ENCODE measurements at regions not wholly inside any gene's neighbourhood (a gene's known extent, or its start where the extent isn't known, plus 50 kb on each side); places are given as distances from the start of the nearest gene placed in this dataset.

DNA sequence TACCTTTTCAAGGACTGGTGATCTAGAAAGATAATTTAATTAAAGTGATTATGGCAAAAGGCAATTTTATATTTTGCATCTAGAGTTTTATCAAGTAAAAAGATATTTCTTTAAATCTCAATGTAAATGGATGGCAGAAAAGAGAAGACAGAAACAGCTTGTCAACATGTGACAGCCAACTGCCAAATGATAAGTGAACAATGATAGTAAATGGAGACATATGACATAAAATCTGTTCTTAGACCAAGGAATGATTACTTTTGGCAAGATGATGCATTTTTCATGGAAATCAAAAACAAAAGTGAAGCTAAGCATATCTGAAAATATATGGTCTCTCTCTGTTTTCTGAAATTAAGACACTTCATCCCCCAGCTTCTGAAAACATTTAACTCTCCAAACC lies 1730.7 kb upstream of the FLRT2 start:
- DNase-seq = no peak

GRCh38 chr14:83814896-83815295 lies 1715.0 kb upstream of the FLRT2 start:
- no peak for DNase-seq

- no peak for DNase-seq
Measured at GRCh38 chr14:83816761-83817160, 1713.2 kb upstream of the FLRT2 start.

- DNase-seq = no peak
Measured at GRCh38 chr14:83825843-83826242, 1704.1 kb upstream of the FLRT2 start.

- no peak for DNase-seq
Measured at GRCh38 chr14:83826838-83827237, 1703.1 kb upstream of the FLRT2 start.

- no peak for DNase-seq
Measured at GRCh38 chr14:83827383-83827782, 1702.6 kb upstream of the FLRT2 start.

DNA sequence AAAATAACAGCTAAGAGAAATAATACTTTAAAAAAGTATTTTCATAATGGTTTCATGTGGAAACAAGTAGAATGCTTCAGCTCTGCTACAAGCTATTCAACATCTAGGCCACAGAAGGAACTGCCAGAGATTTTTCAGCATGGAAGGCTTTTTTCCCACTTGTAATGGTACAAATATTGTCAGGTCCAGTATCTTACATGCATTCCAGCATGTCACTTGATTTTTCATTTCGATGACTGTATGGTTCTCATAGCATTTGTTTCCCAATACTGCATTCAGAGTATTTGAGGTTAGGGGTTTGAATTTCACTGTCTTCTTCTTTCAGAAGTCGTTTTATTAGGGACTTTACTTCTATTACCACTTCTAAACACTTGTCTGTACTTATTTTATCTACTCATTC lies 1701.5 kb upstream of the FLRT2 start:
- no peak for DNase-seq

GRCh38 chr14:83830316-83830715 lies 1699.6 kb upstream of the FLRT2 start:
- DNase-seq = no peak

GRCh38 chr14:83838226-83838625 lies 1691.7 kb upstream of the FLRT2 start:
- no peak for DNase-seq

GRCh38 chr14:83842547-83842946 lies 1687.4 kb upstream of the FLRT2 start:
- no peak for DNase-seq

GRCh38 chr14:83847102-83847501 lies 1682.8 kb upstream of the FLRT2 start:
- DNase-seq = no peak

GRCh38 chr14:83850092-83850491 lies 1679.9 kb upstream of the FLRT2 start:
- DNase-seq = no peak

- no peak for DNase-seq
Measured at GRCh38 chr14:83856334-83856733, 1673.6 kb upstream of the FLRT2 start.

DNA sequence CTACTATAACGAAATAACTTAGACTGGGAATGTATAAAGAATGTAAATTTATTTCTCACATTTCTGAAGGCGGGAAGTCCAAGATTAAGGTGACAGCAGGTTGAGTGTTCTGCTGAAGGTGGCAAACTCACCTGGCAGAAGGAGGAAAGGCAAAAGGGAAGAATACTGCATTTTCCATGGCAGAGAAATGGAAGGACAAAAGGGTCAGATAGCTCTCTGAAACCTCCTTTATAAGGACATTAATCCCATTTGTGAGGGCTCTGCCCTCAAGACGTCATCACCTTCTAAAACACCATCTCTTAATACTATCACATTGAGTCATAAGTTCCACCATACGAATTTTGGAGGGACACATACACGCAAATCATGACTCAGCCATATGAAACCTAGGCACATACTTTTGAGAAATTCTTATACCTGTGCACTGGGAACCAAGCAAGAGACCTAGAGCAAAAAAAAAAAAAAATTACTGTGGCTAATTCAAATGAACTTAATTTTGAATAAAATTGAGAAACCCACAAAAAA lies 1669.3 kb upstream of the FLRT2 start:
- DNase-seq = no peak

GRCh38 chr14:83863042-83863774 lies 1666.7 kb upstream of the FLRT2 start:
- DNase-seq = no peak

GRCh38 chr14:83864106-83864505 lies 1665.8 kb upstream of the FLRT2 start:
- no peak for DNase-seq

GRCh38 chr14:83867566-83868225 lies 1662.2 kb upstream of the FLRT2 start:
- DNase-seq = no peak

- DNase-seq = no peak
Measured at GRCh38 chr14:83870546-83871270, 1659.2 kb upstream of the FLRT2 start.

- no peak for DNase-seq
Measured at GRCh38 chr14:83873669-83874068, 1656.3 kb upstream of the FLRT2 start.

DNA sequence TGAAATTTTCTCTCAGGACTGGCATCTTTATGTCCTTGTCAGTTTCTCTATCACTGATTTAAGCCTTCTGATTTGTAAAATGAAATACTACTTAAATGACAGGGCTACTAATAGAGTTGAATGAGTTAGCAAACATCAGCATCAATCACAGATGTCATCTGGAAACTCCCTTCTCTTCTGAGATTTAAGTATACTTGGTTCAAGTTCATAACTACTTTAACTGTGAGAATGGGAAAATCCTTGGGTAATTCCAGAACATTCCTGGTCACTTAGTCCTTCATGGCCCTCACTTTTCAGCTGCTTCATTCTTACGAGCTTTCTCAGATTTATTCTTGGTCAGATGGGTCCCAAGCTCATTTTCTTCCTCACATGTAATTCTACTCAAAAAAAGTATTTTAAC lies 1655.3 kb upstream of the FLRT2 start:
- no peak for DNase-seq

DNA sequence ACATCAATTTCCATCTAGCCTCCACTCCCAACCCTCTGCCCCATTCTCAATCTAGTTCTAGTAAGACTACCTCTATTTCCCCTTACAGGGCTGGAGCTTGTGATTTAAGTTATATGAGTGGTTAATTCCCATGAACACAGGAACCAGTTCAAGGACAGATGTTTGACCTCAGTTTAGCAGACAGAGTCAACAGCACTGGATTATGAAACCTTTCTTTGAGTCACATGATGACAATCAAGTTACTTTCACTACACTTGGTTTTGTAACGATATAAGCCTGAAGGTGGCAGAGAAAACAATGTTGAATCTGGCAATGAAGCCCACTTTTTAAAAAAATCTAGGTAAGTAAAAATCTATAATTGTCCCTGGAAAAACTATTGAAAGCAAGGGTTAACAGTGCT lies 1646.2 kb upstream of the FLRT2 start:
- DNase-seq = no peak

DNA sequence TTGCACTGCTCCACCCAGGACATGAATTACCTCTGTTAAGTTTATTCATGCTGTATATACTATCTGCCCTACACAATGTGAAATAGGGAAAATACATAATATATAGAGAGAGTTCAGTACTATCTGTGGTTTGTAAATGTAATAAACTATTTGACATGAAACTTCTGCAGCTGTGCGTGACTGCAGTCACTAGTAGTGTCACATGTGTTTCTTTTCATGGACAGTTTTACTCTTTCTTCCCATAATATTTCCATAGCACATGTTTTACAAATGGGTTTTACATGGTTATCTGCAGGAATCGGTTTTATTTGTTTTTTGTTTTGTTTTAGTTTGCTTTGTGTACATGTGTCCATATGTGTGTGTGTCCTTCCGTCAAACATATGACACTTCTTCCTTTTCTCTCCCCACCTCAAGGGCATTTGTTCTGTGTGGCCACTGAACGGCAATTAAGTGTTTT lies 1644.1 kb upstream of the FLRT2 start:
- DNase-seq = no peak

DNA sequence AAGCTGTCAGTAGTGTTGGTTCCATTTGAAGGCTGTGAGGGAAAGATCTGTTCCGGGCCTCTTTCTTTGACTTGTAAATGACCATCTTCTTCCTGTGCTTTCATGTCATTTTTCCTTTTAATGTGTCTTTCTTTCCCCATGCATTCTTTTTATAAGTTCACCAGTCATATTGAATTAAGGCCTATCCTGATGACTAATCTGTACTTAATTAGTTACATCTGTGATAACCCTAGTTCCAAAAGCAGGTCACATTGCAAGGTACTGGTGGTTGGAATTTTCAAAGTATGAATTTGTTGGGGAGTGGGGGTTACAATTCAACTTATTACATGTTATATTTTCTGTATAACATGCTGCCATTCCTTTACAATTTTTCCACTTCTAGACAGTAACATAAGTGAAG lies 1642.1 kb upstream of the FLRT2 start:
- DNase-seq = no peak

GRCh38 chr14:83893447-83893846 lies 1636.5 kb upstream of the FLRT2 start:
- DNase-seq = no peak
